HUES6 (cell line): ENCODE measurements at regions not wholly inside any gene's neighbourhood (a gene's known extent, or its start where the extent isn't known, plus 50 kb on each side); places are given as distances from the start of the nearest gene placed in this dataset.

ENCODE experiments used
- H3K27ac ChIP-seq: 2 replicates; pipeline ENCODE4 v1.7.0; 2013; ENCODE audit warnings: low read depth, mild to moderate bottlenecking, low read length, inconsistent platforms
- H3K27me3 ChIP-seq: 2 replicates; pipeline ENCODE4 v1.6.1; 2013; ENCODE audit warnings: low read length; ENCODE audit not compliant: control insufficient read depth, insufficient read depth
- H3K36me3 ChIP-seq: 2 replicates; pipeline ENCODE4 v1.6.1; 2013; ENCODE audit warnings: low read length; ENCODE audit not compliant: control insufficient read depth, insufficient read depth
- H3K4me1 ChIP-seq: 2 replicates; pipeline ENCODE4 v1.6.1; 2013; ENCODE audit warnings: low read length; ENCODE audit not compliant: control insufficient read depth, insufficient read depth
- H3K4me3 ChIP-seq: 2 replicates; pipeline ENCODE4 v1.5.1; 2013; ENCODE audit warnings: low read depth, low read length
- H3K9ac ChIP-seq: one replicate; pipeline ENCODE4 v1.6.1; 2013; ENCODE audit warnings: mild to moderate bottlenecking, low read length
- H3K9me3 ChIP-seq: 2 replicates; pipeline ENCODE4 v1.6.1; 2013; ENCODE audit warnings: low read depth, low read length; ENCODE audit not compliant: control insufficient read depth, insufficient read depth

- no peaks in the 10 kb centered on the region for H3K27me3 ChIP-seq
- H3K9me3 ChIP-seq: no peaks in the 10 kb centered on the region
- no peak overlapping the region for H3K4me3 ChIP-seq
- H3K4me1 ChIP-seq: peaks cover 3% of the 10 kb centered on the region; the same call in 1 of the 2 replicates
- H3K9ac ChIP-seq: no peak overlapping the region
- H3K27ac ChIP-seq: no peak overlapping the region
- no peaks in the 10 kb centered on the region for H3K36me3 ChIP-seq
Observed at GRCh38 chr1:106517224-106517623, 539.2 kb upstream of the PRMT6 start.

DNA sequence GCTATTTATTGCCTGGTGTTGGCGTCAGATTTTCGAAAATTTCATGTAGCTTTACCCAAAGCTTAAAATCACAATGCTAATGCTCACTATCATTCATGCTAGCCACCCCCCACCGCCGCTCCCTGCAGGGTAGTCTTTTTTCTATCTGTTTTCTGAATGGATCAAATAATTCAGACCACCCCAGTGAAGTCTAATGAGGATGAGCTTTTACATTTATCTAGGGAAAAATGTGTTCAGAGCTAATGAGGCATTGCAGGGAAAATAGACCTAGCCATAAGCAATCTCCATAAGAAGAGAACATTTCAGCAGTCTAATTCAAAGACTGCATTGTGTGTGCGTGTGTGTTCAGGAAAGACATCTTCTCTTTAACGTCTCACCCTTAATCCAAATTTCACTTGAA lies 533.0 kb upstream of the PRMT6 start:
- no peak overlapping the region for H3K9ac ChIP-seq
- peaks cover 29% of the 10 kb centered on the region for H3K4me1 ChIP-seq
- H3K4me3 ChIP-seq: no peak overlapping the region
- no peaks in the 10 kb centered on the region for H3K36me3 ChIP-seq
- no peaks in the 10 kb centered on the region for H3K9me3 ChIP-seq
- no peaks in the 10 kb centered on the region for H3K27me3 ChIP-seq
- H3K27ac ChIP-seq: no peak overlapping the region

DNA sequence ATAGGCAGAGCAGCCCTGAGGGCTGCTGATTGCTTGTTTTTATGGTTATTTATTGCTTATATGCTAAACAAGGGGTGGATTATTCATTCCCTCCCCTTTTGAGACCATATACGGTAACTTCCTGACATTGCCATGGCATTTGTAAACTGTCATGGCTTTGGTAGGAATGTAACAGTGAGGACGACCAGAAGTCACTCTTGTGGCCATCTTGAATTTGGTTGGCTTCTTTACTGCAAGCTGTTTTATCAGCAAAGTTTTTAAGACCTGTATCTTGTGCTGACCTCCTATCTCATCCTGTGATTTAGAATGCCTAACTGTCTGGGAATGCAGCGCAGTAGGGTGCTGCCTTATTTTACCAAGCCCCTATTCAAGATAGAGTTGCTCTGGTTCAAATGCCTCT lies 531.8 kb upstream of the PRMT6 start:
- no peak overlapping the region for H3K9ac ChIP-seq
- H3K4me3 ChIP-seq: no peak overlapping the region
- no peak overlapping the region for H3K27ac ChIP-seq
- peaks cover 29% of the 10 kb centered on the region for H3K4me1 ChIP-seq
- H3K36me3 ChIP-seq: no peaks in the 10 kb centered on the region
- H3K9me3 ChIP-seq: no peaks in the 10 kb centered on the region
- H3K27me3 ChIP-seq: no peaks in the 10 kb centered on the region

- peaks cover 29% of the 10 kb centered on the region for H3K4me1 ChIP-seq
- no peak overlapping the region for H3K9ac ChIP-seq
- H3K36me3 ChIP-seq: no peaks in the 10 kb centered on the region
- no peaks in the 10 kb centered on the region for H3K27me3 ChIP-seq
- peaks cover under 1% of the 10 kb centered on the region for H3K9me3 ChIP-seq
- no peak overlapping the region for H3K4me3 ChIP-seq
- H3K27ac ChIP-seq: no peak overlapping the region
Observed at GRCh38 chr1:106526650-106527049, 529.8 kb upstream of the PRMT6 start.

DNA sequence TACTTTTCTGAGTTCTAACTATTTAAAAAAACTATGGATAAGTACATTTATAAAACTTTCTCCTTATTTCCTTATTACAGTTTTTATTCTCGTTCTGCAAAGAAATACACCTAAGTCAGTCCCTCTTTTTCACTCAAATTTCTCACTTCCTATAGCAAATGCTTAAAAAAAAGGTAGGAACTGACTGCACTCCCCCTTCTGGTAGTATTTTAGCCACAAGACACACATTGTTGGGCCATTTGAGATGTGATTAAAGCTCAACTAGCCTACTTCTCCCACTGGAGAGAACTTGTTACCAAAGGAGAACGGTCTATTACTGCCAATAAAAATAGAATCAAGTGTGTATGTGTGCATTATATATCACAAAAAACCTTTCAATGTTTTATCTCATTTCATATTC lies 521.9 kb upstream of the PRMT6 start:
- H3K27me3 ChIP-seq: no peaks in the 10 kb centered on the region
- no peak overlapping the region for H3K4me3 ChIP-seq
- no peak overlapping the region for H3K27ac ChIP-seq
- no peaks in the 10 kb centered on the region for H3K4me1 ChIP-seq
- H3K36me3 ChIP-seq: no peaks in the 10 kb centered on the region
- peaks cover 7% of the 10 kb centered on the region for H3K9me3 ChIP-seq
- no peak overlapping the region for H3K9ac ChIP-seq

GRCh38 chr1:106536741-106537140 lies 519.7 kb upstream of the PRMT6 start:
- H3K4me3 ChIP-seq: no peak overlapping the region
- H3K9ac ChIP-seq: no peak overlapping the region
- H3K9me3 ChIP-seq: peaks cover 9% of the 10 kb centered on the region
- no peaks in the 10 kb centered on the region for H3K4me1 ChIP-seq
- no peak overlapping the region for H3K27ac ChIP-seq
- no peaks in the 10 kb centered on the region for H3K27me3 ChIP-seq
- no peaks in the 10 kb centered on the region for H3K36me3 ChIP-seq

DNA sequence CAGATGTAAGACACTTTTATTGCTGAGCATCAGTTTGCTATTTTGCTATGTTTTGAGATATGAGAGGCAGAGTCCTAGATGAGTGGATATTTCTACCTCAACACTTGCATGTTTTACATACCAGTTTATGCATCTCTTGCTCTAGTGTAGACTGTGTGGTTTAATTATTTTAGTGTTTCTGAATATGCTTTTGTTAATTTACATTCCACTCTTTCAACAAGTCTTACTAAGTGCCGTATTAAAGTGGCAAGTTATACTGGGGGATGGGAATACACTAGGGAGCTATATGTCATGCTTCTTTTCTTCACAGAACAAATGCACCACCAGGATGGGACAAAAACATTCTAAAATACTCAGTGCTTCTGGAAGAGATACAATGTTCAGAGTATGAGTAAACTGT lies 507.7 kb upstream of the PRMT6 start:
- Histone ChIP-seq H3K4me1 (no peaks in the 10 kb centered on the region), H3K36me3 (no peaks in the 10 kb centered on the region), H3K4me3 (no peak overlapping the region), H3K27me3 (no peaks in the 10 kb centered on the region), H3K9me3 (no peaks in the 10 kb centered on the region), H3K27ac (no peak overlapping the region), H3K9ac (no peak overlapping the region)

GRCh38 chr1:106554294-106554693 lies 502.2 kb upstream of the PRMT6 start:
- H3K27me3 ChIP-seq: no peaks in the 10 kb centered on the region
- no peak overlapping the region for H3K27ac ChIP-seq
- no peaks in the 10 kb centered on the region for H3K36me3 ChIP-seq
- no peak overlapping the region for H3K9ac ChIP-seq
- H3K4me1 ChIP-seq: no peaks in the 10 kb centered on the region
- no peaks in the 10 kb centered on the region for H3K9me3 ChIP-seq
- H3K4me3 ChIP-seq: no peak overlapping the region

DNA sequence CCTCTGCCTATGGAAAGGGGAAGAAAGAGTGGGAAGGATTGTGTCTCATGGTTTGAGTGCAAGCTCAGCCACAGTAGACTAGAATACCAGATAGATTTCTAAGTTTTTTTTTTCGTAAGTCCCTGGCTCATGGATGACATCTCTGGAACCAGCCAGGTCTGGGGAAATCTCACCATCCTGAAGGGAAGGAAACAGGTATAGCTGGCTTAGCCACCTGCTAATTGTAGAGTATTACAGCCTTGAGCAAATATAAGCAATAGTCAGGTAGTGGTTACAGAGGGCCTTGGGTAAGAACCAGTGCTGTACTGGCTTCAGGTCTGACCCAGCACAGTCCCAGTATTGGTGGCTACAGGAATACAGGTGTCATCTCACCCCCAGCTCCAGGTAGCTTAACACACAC lies 500.9 kb upstream of the PRMT6 start:
- Histone ChIP-seq H3K4me3 (no peak overlapping the region), H3K9ac (no peak overlapping the region), H3K27me3 (no peaks in the 10 kb centered on the region), H3K9me3 (no peaks in the 10 kb centered on the region), H3K36me3 (no peaks in the 10 kb centered on the region), H3K4me1 (no peaks in the 10 kb centered on the region), H3K27ac (no peak overlapping the region)

DNA sequence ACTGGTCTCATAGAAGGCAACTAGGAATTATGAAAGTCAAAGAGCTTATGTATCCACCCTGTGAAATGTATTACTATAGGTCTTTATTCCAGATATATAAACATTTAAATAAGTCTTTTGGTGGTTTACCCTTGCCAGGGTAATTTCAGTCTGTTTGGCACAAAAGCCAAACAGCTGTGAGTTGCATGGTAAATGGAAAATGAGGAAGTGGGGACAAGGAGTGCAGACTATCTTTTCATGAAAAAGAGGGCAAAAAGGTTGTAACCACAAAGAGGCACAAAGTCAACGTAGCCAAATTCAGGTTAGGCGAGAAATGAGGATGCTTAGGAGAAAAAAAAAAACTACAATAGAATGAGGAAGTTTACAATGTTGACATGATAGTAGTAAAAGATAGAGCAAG lies 492.3 kb upstream of the PRMT6 start:
- H3K9ac ChIP-seq: no peak overlapping the region
- H3K4me1 ChIP-seq: no peaks in the 10 kb centered on the region
- no peaks in the 10 kb centered on the region for H3K36me3 ChIP-seq
- no peak overlapping the region for H3K4me3 ChIP-seq
- H3K9me3 ChIP-seq: no peaks in the 10 kb centered on the region
- no peak overlapping the region for H3K27ac ChIP-seq
- H3K27me3 ChIP-seq: no peaks in the 10 kb centered on the region

DNA sequence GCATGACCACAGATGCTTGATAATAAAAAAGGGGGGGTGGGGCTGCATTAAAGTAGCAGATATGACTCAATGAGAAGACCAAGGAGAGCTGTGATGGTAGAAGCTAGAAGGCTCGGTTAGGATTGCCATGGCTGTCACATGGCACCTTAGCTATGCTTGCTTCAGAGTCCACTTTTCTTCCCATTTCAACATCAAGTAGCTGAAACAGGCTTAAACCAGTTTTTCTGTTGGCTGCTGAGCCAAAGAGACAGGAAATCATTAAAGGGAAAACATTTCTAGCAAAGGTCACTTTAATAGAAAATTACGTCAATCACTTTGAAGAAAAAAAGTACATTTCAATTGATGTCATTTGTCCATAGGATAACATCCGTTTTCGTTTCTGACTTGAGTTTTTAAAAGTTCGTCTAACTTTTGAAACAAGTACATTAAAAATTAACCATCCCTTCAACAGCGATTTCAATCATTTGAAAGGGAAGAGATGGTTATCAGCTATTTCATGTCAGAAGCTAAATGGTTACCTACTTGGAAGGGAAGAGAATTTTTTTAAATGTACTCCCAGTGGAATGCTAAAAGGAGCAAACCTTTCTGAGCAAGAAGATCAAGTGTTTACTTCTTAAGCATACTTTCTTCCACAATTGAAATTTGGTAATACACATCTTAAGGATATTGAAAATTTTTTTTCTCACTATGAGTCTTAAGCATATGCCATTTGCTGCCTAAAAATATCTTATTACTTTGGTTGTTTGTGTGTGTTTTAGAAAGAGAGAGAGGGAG lies 488.1 kb upstream of the PRMT6 start:
- no peak overlapping the region for H3K4me3 ChIP-seq
- H3K27ac ChIP-seq: no peak overlapping the region
- H3K9me3 ChIP-seq: no peaks in the 10 kb centered on the region
- H3K9ac ChIP-seq: no peak overlapping the region
- no peaks in the 10 kb centered on the region for H3K27me3 ChIP-seq
- no peaks in the 10 kb centered on the region for H3K4me1 ChIP-seq
- H3K36me3 ChIP-seq: no peaks in the 10 kb centered on the region
